NOMO-1 (cell line): ENCODE measurements at regions not wholly inside any gene's neighbourhood (a gene's known extent, or its start where the extent isn't known, plus 50 kb on each side); places are given as distances from the start of the nearest gene placed in this dataset.

Source experiments
- DNase-seq, 2 experiments: peaks; one replicate each; lab custom pipeline; 2025; ENCODE audit not compliant: unreplicated experiment in 2 of 2; lab: John Stamatoyannopoulos, UW

DNA sequence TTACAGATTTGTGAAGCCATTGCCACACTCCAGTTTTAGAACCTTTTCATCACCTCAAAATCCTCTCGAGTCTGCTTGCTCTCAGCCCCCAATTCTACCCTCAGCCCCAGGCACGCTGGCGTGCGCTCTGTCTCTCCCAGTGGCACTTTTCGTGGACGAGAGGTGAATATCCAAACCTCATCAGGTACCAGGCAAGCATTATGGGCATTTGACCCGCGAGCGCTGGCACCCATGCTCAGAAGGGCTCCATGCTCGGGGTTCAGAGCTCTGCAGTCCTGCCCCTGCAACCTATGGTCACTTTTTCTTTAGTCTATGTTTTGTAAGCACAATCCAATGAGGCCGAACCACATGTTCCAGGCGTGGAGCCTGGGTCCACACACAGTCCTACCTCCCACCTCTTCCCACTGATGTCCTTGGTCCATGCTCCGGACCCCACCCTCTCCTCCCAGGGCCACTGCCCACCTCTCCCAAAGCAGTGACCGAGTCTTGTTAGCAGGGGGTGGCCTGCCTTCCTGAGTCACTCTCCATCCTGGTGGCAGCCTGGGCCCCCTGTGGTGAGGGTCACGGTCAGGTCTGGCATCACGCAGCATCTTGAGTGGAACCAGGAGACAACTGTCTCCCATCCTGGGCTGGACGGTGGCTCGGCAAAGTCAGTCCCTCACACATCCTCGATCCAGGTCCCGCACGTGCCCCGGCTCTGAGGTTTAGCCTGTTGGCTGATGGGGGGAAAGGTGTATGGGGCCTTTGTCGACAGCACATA lies 256.9 kb downstream of the NDUFA10 start:
- no peak for DNase-seq

GRCh38 chr2:239767021-239767905 lies 257.9 kb downstream of the NDUFA10 start:
- DNase-seq = no peak

GRCh38 chr2:239765911-239766310 lies 259.2 kb downstream of the NDUFA10 start:
- no peak for DNase-seq

GRCh38 chr2:239765076-239765845 lies 259.9 kb downstream of the NDUFA10 start:
- DNase-seq = no peak

DNA sequence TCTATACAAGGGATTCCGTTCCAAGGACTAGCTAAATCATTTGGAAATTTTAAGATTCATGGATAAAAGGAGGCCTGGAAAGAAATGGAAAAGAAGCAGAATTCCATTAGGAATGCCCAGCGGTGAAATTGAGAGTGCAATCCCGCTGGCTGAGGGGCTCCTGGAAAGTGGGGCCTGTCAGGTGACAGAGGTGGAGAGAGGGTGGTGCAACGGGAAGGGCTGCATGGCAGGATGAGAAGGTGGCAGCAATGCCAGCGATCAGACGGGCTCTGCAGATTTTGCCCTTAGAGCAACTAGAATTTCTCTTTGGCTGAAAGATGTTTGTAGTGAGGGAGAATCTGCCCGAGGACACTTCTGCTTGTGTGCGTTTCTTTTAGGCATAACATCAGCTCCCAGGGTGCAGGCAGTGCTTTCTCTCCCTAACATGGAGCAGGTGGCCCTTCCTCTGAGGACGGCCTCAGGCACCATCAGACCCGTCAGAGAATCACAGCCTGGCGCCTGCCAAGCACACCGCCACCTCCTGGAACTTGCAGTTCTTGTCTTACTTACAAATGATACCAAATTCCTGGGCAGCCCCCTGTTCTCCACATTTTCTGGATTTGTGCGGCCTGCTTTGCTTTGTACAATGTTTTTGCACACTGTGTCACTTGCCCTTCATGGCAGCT lies 261.6 kb downstream of the NDUFA10 start:
- DNase-seq = no peak

- DNase-seq = no peak
Observed at GRCh38 chr2:239762655-239763269, 262.4 kb downstream of the NDUFA10 start.

- DNase-seq = no peak
Observed at GRCh38 chr2:239762106-239762505, 263.0 kb downstream of the NDUFA10 start.

DNA sequence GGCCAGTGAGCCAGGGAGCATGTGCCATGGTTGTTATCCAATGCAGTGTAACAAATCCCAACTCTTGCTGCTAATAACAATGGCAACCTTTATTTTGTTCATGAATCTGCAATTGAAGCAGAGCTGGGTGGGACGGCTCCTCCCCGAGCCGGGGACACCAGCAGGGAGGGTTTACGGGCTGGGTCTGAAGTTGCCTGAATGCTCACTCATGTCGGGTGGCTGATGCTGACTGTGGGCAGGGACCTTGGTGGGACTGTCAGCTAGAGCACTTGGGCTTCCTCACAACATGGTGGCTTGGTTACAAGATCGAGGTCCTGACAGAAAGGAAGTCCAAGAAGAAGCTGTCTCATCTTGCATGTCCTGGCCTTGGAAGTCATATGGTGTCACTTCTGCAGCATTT lies 264.5 kb downstream of the NDUFA10 start:
- DNase-seq = no peak

DNA sequence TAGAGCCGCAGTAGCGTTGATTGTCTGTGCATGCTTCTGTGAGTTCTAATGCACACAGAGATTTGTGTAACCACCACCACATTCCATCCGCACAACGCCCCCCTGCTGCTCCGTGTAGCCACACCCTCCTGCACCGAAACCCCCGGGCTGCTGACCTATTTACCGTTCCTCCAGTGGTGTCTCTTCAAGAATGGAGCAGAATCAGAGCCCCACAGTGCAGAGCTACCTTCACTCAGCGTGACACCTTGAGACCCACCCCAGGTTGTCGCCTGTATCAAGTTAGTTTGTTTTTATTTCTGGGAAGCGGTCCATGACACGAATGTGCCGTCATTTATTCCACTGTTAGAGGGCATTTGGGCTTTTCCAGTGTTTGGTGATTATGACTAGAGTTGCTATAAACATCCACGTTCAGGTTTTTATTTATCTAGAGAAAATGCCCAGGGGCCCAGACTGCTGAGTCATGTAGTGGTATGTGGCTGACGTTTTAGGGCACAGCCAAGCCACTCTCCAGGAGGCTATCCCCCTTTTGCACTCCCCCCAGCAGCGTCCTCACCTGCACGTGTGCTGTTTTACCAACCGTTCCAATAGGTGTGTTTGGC lies 266.8 kb downstream of the NDUFA10 start:
- no peak for DNase-seq

- DNase-seq = no peak
Observed at GRCh38 chr2:239756790-239757760, 268.1 kb downstream of the NDUFA10 start.

DNA sequence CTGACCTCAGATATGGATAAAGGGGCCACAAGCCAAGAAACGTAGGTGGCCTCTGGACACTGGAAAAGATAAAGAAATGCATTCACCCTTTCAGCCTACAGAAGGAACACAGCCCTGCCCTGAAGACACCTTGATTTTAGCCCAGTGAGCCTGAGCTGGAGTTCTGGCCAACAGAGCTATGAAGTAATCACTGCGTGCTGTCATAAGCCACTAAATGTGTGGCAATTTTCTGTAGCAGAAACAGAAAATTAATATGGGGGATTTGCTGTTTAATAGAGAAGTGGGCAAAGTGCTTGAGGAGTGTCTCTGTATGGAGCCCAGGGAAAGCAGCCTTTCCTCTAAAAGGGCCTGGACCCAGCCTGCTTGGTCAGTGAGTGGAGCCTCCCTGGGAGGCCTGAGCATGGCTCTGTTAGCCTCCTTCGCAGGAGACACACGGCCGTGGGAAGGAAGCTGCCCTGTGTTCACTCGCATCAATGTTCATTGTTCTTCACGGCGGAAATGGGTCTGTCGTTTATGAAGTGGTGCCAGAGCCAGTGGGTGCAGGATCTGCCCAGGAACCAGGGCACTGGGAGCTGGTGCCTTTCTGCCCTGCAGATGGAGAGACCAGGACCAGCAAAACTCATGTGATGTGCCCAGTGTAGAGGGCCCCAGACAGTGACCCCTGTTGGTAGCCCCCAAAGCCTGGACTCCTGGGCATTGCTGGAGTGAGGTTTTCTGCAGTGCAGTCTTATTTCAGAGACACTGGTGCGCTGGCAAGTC lies 268.9 kb downstream of the NDUFA10 start:
- DNase-seq = peak; percentile 37 to 49

DNA sequence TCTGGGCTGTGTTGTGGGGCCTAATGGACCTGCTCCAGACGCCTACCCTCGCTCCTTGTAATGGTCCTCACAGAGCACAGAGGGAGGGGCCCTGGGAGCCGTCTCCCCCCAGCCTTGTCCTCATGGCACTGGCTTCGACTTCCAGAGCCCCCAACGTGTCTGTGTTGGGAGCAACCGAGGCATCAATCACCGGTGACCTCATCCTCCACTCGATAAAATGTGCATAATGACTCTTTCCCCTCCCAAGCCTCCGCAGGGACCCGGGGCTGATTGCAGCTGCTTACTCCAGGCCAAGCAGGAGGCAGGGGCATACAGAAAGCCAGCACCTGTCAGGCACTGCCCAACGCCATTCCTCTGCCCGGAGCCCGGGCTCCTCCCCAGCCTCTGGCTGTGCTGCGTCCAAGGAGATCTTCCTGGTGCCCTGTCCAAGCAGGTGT lies 271.7 kb downstream of the NDUFA10 start:
- DNase-seq = no peak

DNA sequence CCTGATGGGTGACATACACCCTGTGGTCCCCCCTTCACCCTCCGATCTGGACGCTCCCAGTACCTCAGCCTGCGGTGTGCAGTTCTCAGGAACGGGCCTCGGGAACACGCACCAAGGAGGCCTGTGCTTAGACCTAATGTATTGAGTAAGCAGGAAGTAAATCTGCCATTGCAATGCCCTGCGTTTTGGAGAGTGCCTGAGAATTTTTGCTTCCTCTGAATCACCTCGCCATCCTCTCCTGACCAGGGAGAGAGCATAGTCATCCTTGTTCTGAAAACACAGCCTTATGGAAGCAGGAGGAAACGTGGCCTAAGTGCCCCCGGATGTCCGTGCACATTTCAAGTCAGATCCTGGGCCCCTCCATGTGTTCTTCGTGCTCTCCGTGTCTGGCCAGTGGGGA lies 272.2 kb downstream of the NDUFA10 start:
- DNase-seq = peak; percentile 21 to 24

- DNase-seq = peak; percentile 24 to 49
Observed at GRCh38 chr2:239751679-239752355, 273.3 kb downstream of the NDUFA10 start.

GRCh38 chr2:239750929-239751678 lies 274.0 kb downstream of the NDUFA10 start:
- no peak for DNase-seq

DNA sequence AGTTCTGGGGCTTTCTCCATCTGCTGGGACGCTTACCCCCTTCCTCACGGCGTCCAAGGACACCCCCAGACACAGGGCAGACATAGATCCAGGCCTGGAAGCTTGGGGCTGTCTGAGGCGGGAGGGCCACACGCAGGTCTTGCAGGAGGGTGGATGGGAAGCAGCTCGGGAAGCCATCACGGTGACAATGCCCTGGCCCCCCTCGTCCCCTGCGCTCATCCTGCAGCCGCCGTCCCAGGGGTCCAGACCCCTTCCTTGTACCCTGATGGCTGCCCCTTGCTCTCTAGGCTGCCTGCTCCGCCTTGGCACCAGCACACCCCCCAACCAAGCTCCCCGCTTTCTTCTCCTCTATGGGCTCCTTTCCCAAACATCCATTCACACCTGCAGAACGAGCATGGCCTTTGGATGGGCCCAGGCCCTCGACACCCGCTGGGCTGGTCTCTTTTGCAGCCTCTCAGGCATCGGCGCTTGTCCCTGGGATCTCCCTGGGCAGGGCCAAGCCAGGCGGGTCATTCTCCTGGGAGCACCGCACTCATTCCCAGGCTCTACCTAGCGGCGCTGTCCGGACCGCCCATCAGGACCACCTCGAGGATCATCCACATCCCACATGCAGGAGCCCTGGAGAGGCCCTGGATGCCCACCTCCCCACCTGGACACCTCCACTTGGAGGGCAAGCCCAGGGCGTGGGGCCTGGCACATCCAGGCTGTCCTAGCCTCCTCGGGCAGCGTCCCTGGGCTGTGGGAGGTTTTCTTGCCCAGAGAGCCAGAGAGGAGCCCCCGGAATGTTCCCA lies 274.9 kb downstream of the NDUFA10 start:
- DNase-seq = no peak
